ENCODE measurements at regions not wholly inside any gene's neighbourhood (a gene's known extent, or its start where the extent isn't known, plus 50 kb on each side); places are given as distances from the start of the nearest gene placed in this dataset.

- H3K27ac ChIP-seq (ENCODE audit: low read depth, low read length) = no peak overlapping the region
- H3K79me2 ChIP-seq (ENCODE audit: insufficient read depth, low read length) = no peaks in the 10 kb centered on the region
- intact Hi-C loops (cut with micrococcal nuclease) = no loop called here
- H3K4me2 ChIP-seq (ENCODE audit: low read length) = no peak overlapping the region
- no peaks in the 10 kb centered on the region for H3K9me2 ChIP-seq (ENCODE audit: insufficient read depth)
- no peak for TF ChIP-seq SIN3A (IDR thresholded peaks at IDR 0.05; ENCODE audit: low read depth)
- no peak for TF ChIP-seq MAX (IDR thresholded peaks at IDR 0.05)
- TF ChIP-seq YY1 (IDR thresholded peaks at IDR 0.05; ENCODE audit: extremely low read depth, insufficient replicate concordance, low read depth, low read length) = no peak
- no peak for TF ChIP-seq ZNF274 (IDR thresholded peaks at IDR 0.05; ENCODE audit: low read depth, low read length)
- H3K4me1 ChIP-seq (ENCODE audit: control insufficient read depth in 1 of 2, insufficient read depth in 2 of 2, low read length in 2 of 2) = no peaks in the 10 kb centered on the region
- H2AFZ ChIP-seq (ENCODE audit: low read depth, low read length, poor library complexity, severe bottlenecking) = no peak overlapping the region
- no TSS peak for BruUV-seq (replicated peaks)
- ATAC-seq = no peak
- CTCF ChIA-PET = no interaction called here
- H3K9me3 ChIP-seq (ENCODE audit: control insufficient read depth in 1 of 2, insufficient read depth in 1 of 2, low read depth in 1 of 2, low read length in 2 of 2) = no peaks in the 10 kb centered on the region
- no peak overlapping the region for H3K9ac ChIP-seq (ENCODE audit: low read length)
- no peaks in the 10 kb centered on the region for H3K36me3 ChIP-seq (ENCODE audit: control insufficient read depth in 1 of 2, insufficient read depth in 2 of 2, low read length in 2 of 2)
- H4K20me1 ChIP-seq (ENCODE audit: insufficient read depth) = no peaks in the 10 kb centered on the region
- H3K27me3 ChIP-seq (ENCODE audit: insufficient read depth, low read length) = no peaks in the 10 kb centered on the region
- H3K4me3 ChIP-seq (replicated peaks in 1 of 2; ENCODE audit: low read depth in 1 of 2, low read length in 2 of 2) = no peak overlapping the region
- RAD21 ChIA-PET (ENCODE audit: low non-redundant PET in 1 of 2, low total read pairs in 2 of 2, uncharacterized antibody in 2 of 2, unreplicated experiment in 2 of 2) = no interaction called here
- no peak for DNase-seq (ENCODE audit: low read depth, low spot score)
- POLR2A ChIA-PET = no interaction called here
Observed at GRCh38 chr7:20839987-20840386, 53.3 kb upstream of the SP8 start.

- no peak overlapping the region for H3K27ac ChIP-seq (ENCODE audit: low read depth, low read length)
- H3K4me1 ChIP-seq (ENCODE audit: control insufficient read depth in 1 of 2, insufficient read depth in 2 of 2, low read length in 2 of 2) = no peaks in the 10 kb centered on the region
- H3K4me3 ChIP-seq (replicated peaks in 1 of 2; ENCODE audit: low read depth in 1 of 2, low read length in 2 of 2) = no peak overlapping the region
- H3K4me2 ChIP-seq (ENCODE audit: low read length) = no peak overlapping the region
- BruUV-seq (replicated peaks) = no TSS peak
- H3K9ac ChIP-seq (ENCODE audit: low read length) = no peak overlapping the region
- ChIA-PET RAD21 (ENCODE audit: low non-redundant PET in 1 of 2, low total read pairs in 2 of 2, uncharacterized antibody in 2 of 2, unreplicated experiment in 2 of 2) (no interaction called here), CTCF (no interaction called here), POLR2A (no interaction called here)
- H3K9me3 ChIP-seq (ENCODE audit: control insufficient read depth in 1 of 2, insufficient read depth in 1 of 2, low read depth in 1 of 2, low read length in 2 of 2) = no peaks in the 10 kb centered on the region
- no peaks in the 10 kb centered on the region for H3K9me2 ChIP-seq (ENCODE audit: insufficient read depth)
- H2AFZ ChIP-seq (ENCODE audit: low read depth, low read length, poor library complexity, severe bottlenecking) = no peak overlapping the region
- no peaks in the 10 kb centered on the region for H4K20me1 ChIP-seq (ENCODE audit: insufficient read depth)
- H3K36me3 ChIP-seq (ENCODE audit: control insufficient read depth in 1 of 2, insufficient read depth in 2 of 2, low read length in 2 of 2) = no peaks in the 10 kb centered on the region
- ATAC-seq (no peak), DNase-seq (ENCODE audit: low read depth, low spot score) (no peak)
- intact Hi-C loops (cut with micrococcal nuclease) = no loop called here
- H3K27me3 ChIP-seq (ENCODE audit: insufficient read depth, low read length) = no peaks in the 10 kb centered on the region
- H3K79me2 ChIP-seq (ENCODE audit: insufficient read depth, low read length) = no peaks in the 10 kb centered on the region
- no peak for TF ChIP-seq RAD21 (IDR thresholded peaks at IDR 0.05; ENCODE audit: low read depth)
- no peak for TF ChIP-seq EZH2phosphoT487 (IDR thresholded peaks at IDR 0.05; ENCODE audit: borderline replicate concordance)
- no peak for TF ChIP-seq POLR2AphosphoS5 (IDR thresholded peaks at IDR 0.05; ENCODE audit: low read depth, low read length)
- TF ChIP-seq CEBPB (IDR thresholded peaks at IDR 0.05; ENCODE audit: low read depth) = no peak
- TF ChIP-seq JUND (IDR thresholded peaks at IDR 0.05) = no peak
- no peak for TF ChIP-seq EGR1 (IDR thresholded peaks at IDR 0.05; ENCODE audit: low read depth)
- no peak for TF ChIP-seq TCF7L2 (IDR thresholded peaks at IDR 0.05; ENCODE audit: borderline replicate concordance, extremely low read depth, insufficient read depth, insufficient read length)
- no peak for TF ChIP-seq FOSL1 (IDR thresholded peaks at IDR 0.05; ENCODE audit: low read depth)
- no peak for TF ChIP-seq CTCF (IDR thresholded peaks at IDR 0.05 in 2 of 3, conservative IDR thresholded peaks at IDR 0.05 in 1 of 3; ENCODE audit: borderline replicate concordance in 1 of 3, insufficient read depth in 1 of 3, low read depth in 2 of 3, low read length in 2 of 3)
- TF ChIP-seq YY1 (IDR thresholded peaks at IDR 0.05; ENCODE audit: extremely low read depth, insufficient replicate concordance, low read depth, low read length) = no peak
- TF ChIP-seq REST (IDR thresholded peaks at IDR 0.05; ENCODE audit: low read depth) = no peak
- TF ChIP-seq POLR2A (IDR thresholded peaks at IDR 0.05; ENCODE audit: borderline replicate concordance, extremely low read depth, insufficient read depth, insufficient read length) = no peak
Observed at GRCh38 chr7:20846791-20847190, 60.1 kb upstream of the SP8 start.

Data from HCT116 (cell line).